IPS DF 6.9 (cell line): ENCODE measurements at regions not wholly inside any gene's neighbourhood (a gene's known extent, or its start where the extent isn't known, plus 50 kb on each side); places are given as distances from the start of the nearest gene placed in this dataset.

ENCODE experiments used
- DNase-seq: peaks from one replicate; pipeline ENCODE4 v3.0.0-alpha.2; 2013; ENCODE audit warnings: low read depth, low spot score
- H3K27ac ChIP-seq: one replicate; pipeline ENCODE4 v1.5.1; 2013; ENCODE audit warnings: low read length, control low read depth
- H3K27me3 ChIP-seq: 2 replicates; pipeline ENCODE4 v1.6.1; 2013; ENCODE audit warnings: mild to moderate bottlenecking, low read length; ENCODE audit not compliant: control insufficient read depth, insufficient read depth
- H3K36me3 ChIP-seq: 2 replicates; pipeline ENCODE4 v1.6.1; 2013; ENCODE audit warnings: low read length; ENCODE audit not compliant: control insufficient read depth, insufficient read depth
- H3K4me1 ChIP-seq: 2 replicates; pipeline ENCODE4 v1.6.1; 2013; ENCODE audit warnings: low read length; ENCODE audit not compliant: control insufficient read depth, insufficient read depth
- H3K4me3 ChIP-seq: 2 replicates; pipeline ENCODE4 v1.5.1; 2013; ENCODE audit warnings: mild to moderate bottlenecking, low read length
- H3K9me3 ChIP-seq: 2 replicates; pipeline ENCODE4 v1.6.1; 2013; ENCODE audit warnings: low read length, inconsistent platforms; ENCODE audit not compliant: control insufficient read depth, insufficient read depth
- WGBS: extraction: QIAGEN DNeasy Blood & Tissue Kit; methylation state at CpG from one replicate; pipeline ENCODE4 v1.1.7; 2013; ENCODE audit warnings: mixed read lengths, missing lambda C conversion rate; ENCODE audit not compliant: insufficient read length, insufficient coverage; 5-methylcytosine and 5-hydroxymethylcytosine counted together

- Histone ChIP-seq H3K27ac (no peak overlapping the region), H3K36me3 (no peaks in the 10 kb centered on the region), H3K4me1 (no peaks in the 10 kb centered on the region), H3K4me3 (no peak overlapping the region), H3K9me3 (no peaks in the 10 kb centered on the region), H3K27me3 (no peaks in the 10 kb centered on the region)
- no CpG with 5 or more reads among the region's 6 CpGs for WGBS
- DNase-seq = no peak
Measured at GRCh38 chr4:55013431-55013955, 111.9 kb downstream of the KDR start.

DNA sequence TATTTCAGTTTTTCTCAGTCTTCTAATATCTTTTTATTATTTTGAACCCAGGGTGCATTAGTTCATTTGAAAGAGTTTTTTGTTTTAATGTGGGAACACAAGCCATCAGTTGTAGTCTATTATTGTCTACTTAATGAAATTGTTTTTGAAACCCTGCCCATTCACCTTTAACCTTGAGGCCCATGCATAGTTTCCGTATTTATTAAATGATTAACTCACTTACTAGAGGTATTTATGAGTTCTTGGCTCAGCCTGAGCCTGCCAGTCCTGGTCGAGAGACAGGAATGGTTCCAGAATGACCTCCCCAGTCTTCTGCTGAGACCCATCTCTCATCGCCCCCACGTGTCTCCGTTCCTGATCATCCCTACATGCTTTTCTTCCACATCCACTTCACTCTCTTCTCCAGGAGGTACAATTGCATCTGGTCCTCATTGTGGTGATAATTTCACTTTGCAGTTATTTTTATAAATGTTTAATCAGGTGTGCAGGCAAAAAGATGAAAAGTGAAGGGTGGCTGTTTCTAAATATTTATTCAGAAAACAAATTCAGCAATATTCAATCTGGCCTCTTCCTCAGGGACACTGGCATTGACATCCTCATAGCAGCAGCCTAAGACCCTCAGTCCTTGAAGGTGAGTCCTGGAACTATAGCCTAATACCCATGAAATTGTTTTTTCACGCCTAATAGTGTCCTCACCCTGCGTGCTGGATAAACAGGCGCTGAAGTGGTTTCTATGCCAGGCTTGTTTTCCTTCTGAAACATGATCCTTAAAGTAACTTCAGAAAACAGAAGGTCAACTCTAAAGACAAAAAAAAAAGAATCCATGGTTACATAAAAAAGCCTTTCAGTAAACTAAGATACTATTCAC is 112.8 kb downstream of the KDR start:
- Histone ChIP-seq H3K4me3 (no peak overlapping the region), H3K9me3 (no peaks in the 10 kb centered on the region), H3K36me3 (no peaks in the 10 kb centered on the region), H3K27ac (no peak overlapping the region), H3K27me3 (no peaks in the 10 kb centered on the region), H3K4me1 (no peaks in the 10 kb centered on the region)
- WGBS = no CpG with 5 or more reads among the region's 8 CpGs
- no peak for DNase-seq

DNA sequence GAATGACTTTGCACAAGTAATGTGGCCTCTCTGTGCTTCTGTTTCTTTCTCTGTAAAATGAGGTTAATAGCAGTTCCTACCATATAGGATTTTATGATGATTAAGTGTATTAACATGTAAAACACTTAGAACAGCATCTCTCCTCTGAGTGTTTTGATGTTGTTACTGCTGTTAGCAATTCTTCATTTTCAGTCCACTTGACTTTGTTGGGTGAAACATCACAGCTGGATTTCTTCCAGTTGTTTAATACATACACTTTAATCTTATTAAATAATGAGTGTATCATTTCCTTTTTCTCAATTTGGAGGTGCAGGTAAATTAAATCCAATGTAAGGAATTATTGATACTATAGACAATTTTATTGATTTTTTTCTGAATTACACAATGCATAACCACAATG is 113.6 kb downstream of the KDR start:
- Histone ChIP-seq H3K27me3 (no peaks in the 10 kb centered on the region), H3K9me3 (no peaks in the 10 kb centered on the region), H3K27ac (no peak overlapping the region)

DNA sequence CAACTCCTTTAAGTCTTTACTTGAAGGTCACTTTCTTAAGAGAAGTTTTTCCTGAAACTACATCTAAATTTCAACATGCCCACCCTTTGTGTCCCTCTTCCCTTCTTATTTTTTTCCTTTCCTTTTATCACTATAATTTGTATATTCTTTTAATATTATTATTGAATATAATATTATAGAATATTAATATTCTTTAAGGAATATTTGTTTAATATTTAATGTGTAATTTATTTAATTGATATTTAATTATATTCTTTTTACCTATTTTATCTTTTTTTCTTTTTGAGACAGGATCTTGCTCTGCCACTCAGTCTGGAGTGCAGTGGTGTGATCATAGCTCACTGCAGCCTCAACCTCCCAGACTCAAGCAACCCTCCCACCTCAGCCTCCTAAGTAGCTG is 114.8 kb downstream of the KDR start:
- Histone ChIP-seq H3K27ac (no peak overlapping the region), H3K36me3 (no peaks in the 10 kb centered on the region), H3K9me3 (no peaks in the 10 kb centered on the region), H3K4me3 (no peak overlapping the region), H3K4me1 (no peaks in the 10 kb centered on the region), H3K27me3 (no peaks in the 10 kb centered on the region)
- no peak for DNase-seq

More for the DNA sequence above, 113.6 kb downstream of the KDR start:
- Histone ChIP-seq H3K36me3 (no peaks in the 10 kb centered on the region), H3K4me1 (no peaks in the 10 kb centered on the region), H3K4me3 (no peak overlapping the region)
- no peak for DNase-seq

GRCh38 chr4:55008166-55009056 is 117.0 kb downstream of the KDR start:
- H3K4me3 ChIP-seq = no peak overlapping the region
- H3K9me3 ChIP-seq = no peaks in the 10 kb centered on the region
- H3K4me1 ChIP-seq = no peaks in the 10 kb centered on the region
- H3K36me3 ChIP-seq = no peaks in the 10 kb centered on the region
- DNase-seq = no peak
- WGBS = no CpG with 5 or more reads among the region's 20 CpGs
- H3K27ac ChIP-seq = no peak overlapping the region
- no peaks in the 10 kb centered on the region for H3K27me3 ChIP-seq

GRCh38 chr4:55005910-55006309 is 119.5 kb downstream of the KDR start:
- no peak overlapping the region for H3K27ac ChIP-seq
- WGBS = 100% methylated on average over 1 of the region's 2 CpGs

DNA sequence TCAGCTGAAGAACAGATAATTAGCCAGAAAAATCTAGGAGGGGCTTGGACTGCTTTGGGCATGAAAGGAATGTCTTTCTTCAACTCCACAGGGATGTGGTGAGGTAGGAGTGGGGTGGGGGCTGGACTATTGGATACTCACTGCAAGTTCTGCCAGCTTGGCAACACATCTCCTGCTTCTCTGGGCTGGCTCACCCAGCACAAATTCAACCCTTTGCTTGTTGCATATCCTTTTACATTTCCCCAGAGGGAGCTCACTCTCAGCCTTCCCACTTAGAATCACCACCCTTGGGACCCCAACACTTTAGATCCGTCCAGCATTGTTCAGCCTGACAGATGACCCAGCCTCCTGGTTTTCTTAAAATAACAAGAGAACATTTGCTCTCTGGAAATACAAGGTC is 120.6 kb downstream of the KDR start:
- no peaks in the 10 kb centered on the region for H3K36me3 ChIP-seq
- no peaks in the 10 kb centered on the region for H3K4me1 ChIP-seq
- no peak overlapping the region for H3K4me3 ChIP-seq
- no peaks in the 10 kb centered on the region for H3K9me3 ChIP-seq
- WGBS = no CpG with 5 or more reads among the region's 1 CpG
- H3K27me3 ChIP-seq = no peaks in the 10 kb centered on the region
- H3K27ac ChIP-seq = no peak overlapping the region
- DNase-seq = no peak

More at GRCh38 chr4:55005910-55006309, 119.5 kb downstream of the KDR start:
- Histone ChIP-seq H3K36me3 (no peaks in the 10 kb centered on the region), H3K4me1 (no peaks in the 10 kb centered on the region), H3K9me3 (no peaks in the 10 kb centered on the region), H3K4me3 (no peak overlapping the region), H3K27me3 (no peaks in the 10 kb centered on the region)
- no peak for DNase-seq

DNA sequence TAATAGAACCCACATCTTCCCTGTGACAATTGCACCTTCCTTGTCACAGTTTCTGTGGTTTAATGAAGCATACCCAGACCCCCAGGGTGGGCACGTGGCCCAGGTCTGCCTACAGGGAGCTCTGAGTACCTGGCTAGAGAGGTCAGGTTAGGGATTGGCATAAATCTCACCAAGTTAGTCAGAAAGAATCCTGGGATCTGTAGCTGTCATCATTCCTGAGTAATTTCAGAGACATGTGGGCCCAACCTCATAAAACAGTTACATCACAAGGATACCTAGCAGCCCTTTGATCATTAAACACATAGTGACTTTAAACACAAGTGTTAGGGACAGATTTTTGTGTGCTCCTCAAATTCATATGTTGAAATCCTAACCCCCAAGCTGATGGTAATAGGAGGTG is 123.0 kb downstream of the KDR start:
- WGBS = no CpG with 5 or more reads among the region's 1 CpG
- DNase-seq = no peak
- Histone ChIP-seq H3K4me3 (no peak overlapping the region), H3K9me3 (no peaks in the 10 kb centered on the region), H3K36me3 (no peaks in the 10 kb centered on the region), H3K4me1 (no peaks in the 10 kb centered on the region), H3K27me3 (no peaks in the 10 kb centered on the region), H3K27ac (no peak overlapping the region)

DNA sequence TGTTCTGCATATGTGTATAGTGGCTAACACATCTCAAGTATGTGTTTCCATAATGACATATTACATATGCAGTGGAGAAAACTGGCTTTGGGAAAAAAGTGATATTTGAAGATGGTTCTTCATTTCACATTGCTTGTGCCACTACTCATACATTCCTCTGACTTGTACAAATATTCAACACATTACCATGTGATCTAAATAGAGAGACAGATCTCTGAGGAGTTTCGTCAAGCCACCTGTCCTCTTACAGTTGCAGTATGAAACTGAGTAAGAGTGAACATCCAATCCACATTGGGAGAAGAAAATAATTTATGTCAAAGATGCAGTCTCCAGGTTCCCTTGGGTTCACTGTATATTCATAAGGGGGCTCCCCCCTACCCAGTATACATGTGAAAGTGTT is 123.9 kb downstream of the KDR start:
- no peak overlapping the region for H3K27ac ChIP-seq
- no peaks in the 10 kb centered on the region for H3K4me1 ChIP-seq
- no peaks in the 10 kb centered on the region for H3K36me3 ChIP-seq
- no CpG with 5 or more reads among the region's 1 CpG for WGBS
- no peaks in the 10 kb centered on the region for H3K27me3 ChIP-seq
- no peak overlapping the region for H3K4me3 ChIP-seq
- no peaks in the 10 kb centered on the region for H3K9me3 ChIP-seq
- no peak for DNase-seq

- no peaks in the 10 kb centered on the region for H3K36me3 ChIP-seq
- no peak overlapping the region for H3K4me3 ChIP-seq
- no peaks in the 10 kb centered on the region for H3K27me3 ChIP-seq
- no peak overlapping the region for H3K27ac ChIP-seq
- H3K9me3 ChIP-seq = no peaks in the 10 kb centered on the region
- DNase-seq = no peak
- H3K4me1 ChIP-seq = no peaks in the 10 kb centered on the region
Measured at GRCh38 chr4:54999003-54999402, 126.4 kb downstream of the KDR start.
